ENCODE measurements at regions not wholly inside any gene's neighbourhood (a gene's known extent, or its start where the extent isn't known, plus 50 kb on each side); places are given as distances from the start of the nearest gene placed in this dataset.

GRCh38 chr3:117122609-117123008, 413.0 kb downstream of the TUSC7 start:
- Histone ChIP-seq H3K4me3 (no peak overlapping the region), H3K36me3 (no peaks in the 10 kb centered on the region), H3K9me3 (no peaks in the 10 kb centered on the region), H3K4me1 (peaks cover 0 to 10% (median 0%) of the 10 kb centered on the region in 4 donors), H3K27me3 (no peaks in the 10 kb centered on the region), H3K27ac (no peak overlapping the region)
- 44% methylated on average over 1 of the region's 1 CpG for WGBS (ENCODE audit: insufficient coverage, low coverage, low lambda C conversion rate, missing lambda C conversion rate)
- DNase-seq: no peak
- intact Hi-C loops (cut with DNase I): no loop called here
- no peak for TF ChIP-seq CTCF (IDR thresholded peaks at IDR 0.05)
- no peak for TF ChIP-seq POLR2A (IDR thresholded peaks at IDR 0.05)
- no peak for ATAC-seq

- Histone ChIP-seq H3K27ac (no peak overlapping the region), H3K27me3 (no peaks in the 10 kb centered on the region), H3K36me3 (no peaks in the 10 kb centered on the region), H3K4me3 (no peak overlapping the region), H3K9me3 (no peaks in the 10 kb centered on the region), H3K4me1 (peaks cover 0 to 10% (median 0%) of the 10 kb centered on the region in 4 donors)
- 62% methylated on average over 3 of the region's 3 CpGs for WGBS (ENCODE audit: insufficient coverage, low coverage, low lambda C conversion rate, missing lambda C conversion rate)
- DNase-seq (no peak), ATAC-seq (no peak)
- intact Hi-C loops (cut with DNase I): no loop called here
- TF ChIP-seq CTCF (IDR thresholded peaks at IDR 0.05) (no peak), POLR2A (IDR thresholded peaks at IDR 0.05) (no peak)
These were observed 416.9 kb downstream of the TUSC7 start for GRCh38 chr3:117126460-117126859.

GRCh38 chr3:117126946-117127546, 417.5 kb downstream of the TUSC7 start:
- Histone ChIP-seq H3K4me3 (no peak overlapping the region), H3K27ac (no peak overlapping the region), H3K27me3 (no peaks in the 10 kb centered on the region), H3K36me3 (no peaks in the 10 kb centered on the region), H3K4me1 (peaks cover 0 to 10% (median 0%) of the 10 kb centered on the region in 4 donors), H3K9me3 (no peaks in the 10 kb centered on the region)
- no peak for DNase-seq
- no peak for TF ChIP-seq POLR2A (IDR thresholded peaks at IDR 0.05)
- TF ChIP-seq CTCF (IDR thresholded peaks at IDR 0.05): peak; percentile 17 to 39 (median 32)
- intact Hi-C loops (cut with DNase I): no loop called here
- WGBS (ENCODE audit: insufficient coverage, low coverage, low lambda C conversion rate, missing lambda C conversion rate): 31% methylated on average over 5 of the region's 5 CpGs
- peak; percentile 79 to 93 (median 84) for ATAC-seq

- Histone ChIP-seq H3K27me3 (no peaks in the 10 kb centered on the region), H3K4me1 (peaks cover 0 to 10% (median 0%) of the 10 kb centered on the region in 4 donors), H3K4me3 (no peak overlapping the region), H3K36me3 (no peaks in the 10 kb centered on the region), H3K27ac (no peak overlapping the region), H3K9me3 (no peaks in the 10 kb centered on the region)
- intact Hi-C loops (cut with DNase I): no loop called here
- DNase-seq (no peak), ATAC-seq (no peak)
- TF ChIP-seq POLR2A (IDR thresholded peaks at IDR 0.05) (no peak), CTCF (IDR thresholded peaks at IDR 0.05) (no peak)
- WGBS (ENCODE audit: insufficient coverage, low coverage, low lambda C conversion rate, missing lambda C conversion rate): 72% methylated on average over 2 of the region's 2 CpGs
These were observed 418.6 kb downstream of the TUSC7 start for GRCh38 chr3:117128133-117128532.

All from right lobe of liver (tissue), 6 donors.